ENCODE measurements at regions not wholly inside any gene's neighbourhood (a gene's known extent, or its start where the extent isn't known, plus 50 kb on each side); places are given as distances from the start of the nearest gene placed in this dataset.

DNA sequence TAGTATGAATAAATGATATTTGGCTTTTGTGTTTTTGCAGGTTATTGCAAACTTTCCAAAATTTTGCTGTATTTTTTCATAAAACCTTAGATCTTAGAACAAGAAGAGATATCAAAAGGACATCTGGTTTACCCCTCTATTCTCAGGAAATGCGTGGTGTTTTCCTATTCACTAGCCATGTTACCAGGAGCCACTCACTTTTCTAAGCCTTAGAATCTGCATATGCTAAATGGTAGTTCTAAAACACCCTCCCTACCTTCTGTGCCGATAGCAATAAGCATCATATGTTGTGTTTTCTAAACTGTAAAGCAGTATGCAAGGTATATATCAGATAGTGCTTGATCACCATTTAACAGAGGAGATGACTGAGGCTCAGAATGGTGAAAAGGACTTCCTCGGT, 715.0 kb upstream of the CELF2 start:
- TF ChIP-seq EP300 (IDR thresholded peaks at IDR 0.05; ENCODE audit: borderline replicate concordance) (no peak), YY1 (IDR thresholded peaks at IDR 0.05; ENCODE audit: low read depth) (no peak), TAF1 (IDR thresholded peaks at IDR 0.05; ENCODE audit: low read depth) (no peak), ZBTB7A (IDR thresholded peaks at IDR 0.05; ENCODE audit: low read depth) (no peak)
